ENCODE measurements at regions not wholly inside any gene's neighbourhood (a gene's known extent, or its start where the extent isn't known, plus 50 kb on each side); places are given as distances from the start of the nearest gene placed in this dataset.

DNA sequence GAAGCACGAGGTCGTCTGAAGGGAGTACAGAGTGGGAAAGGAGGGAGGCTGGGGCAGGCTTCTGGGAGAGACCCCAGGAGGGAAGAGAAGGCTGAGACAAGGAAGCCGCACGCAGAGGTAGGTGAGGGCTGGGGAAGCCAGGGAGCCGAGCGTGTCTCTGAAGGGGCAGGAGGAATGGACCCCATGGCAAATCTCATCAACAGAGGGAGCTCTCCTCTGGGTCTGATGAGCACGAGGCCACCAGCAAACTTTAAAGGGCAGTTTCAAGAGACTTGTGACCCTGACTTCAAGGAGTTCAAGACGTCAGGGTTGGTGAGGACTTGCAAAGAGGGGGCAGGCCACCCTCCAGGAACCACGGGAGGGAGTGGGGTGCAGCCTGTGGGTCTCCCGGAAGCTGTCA lies 326.2 kb upstream of the IRX2 start:
- ATAC-seq (peak; percentile 41; the same call in 1 of the 3 replicates), DNase-seq (ENCODE audit: low spot score) (peak; percentile 37)
- Histone ChIP-seq H2AFZ (no peak overlapping the region), H3K4me2 (no peak overlapping the region), H3F3A (replicated peaks; ENCODE audit: low read depth) (no peaks in the 10 kb centered on the region), H3K9me2 (ENCODE audit: insufficient read depth) (no peaks in the 10 kb centered on the region), H3K4me1 (ENCODE audit: insufficient read depth) (no peaks in the 10 kb centered on the region), H3K27ac (ENCODE audit: low read depth) (no peak overlapping the region), H3K36me3 (ENCODE audit: insufficient read depth) (no peaks in the 10 kb centered on the region), H3K27me3 (ENCODE audit: insufficient read depth) (no peaks in the 10 kb centered on the region), H3K79me2 (replicated peaks; ENCODE audit: insufficient read depth) (no peaks in the 10 kb centered on the region), H4K20me1 (replicated peaks; ENCODE audit: insufficient read depth) (no peaks in the 10 kb centered on the region), H3K4me3 (no peak overlapping the region)
- TF ChIP-seq, protein P1, sequence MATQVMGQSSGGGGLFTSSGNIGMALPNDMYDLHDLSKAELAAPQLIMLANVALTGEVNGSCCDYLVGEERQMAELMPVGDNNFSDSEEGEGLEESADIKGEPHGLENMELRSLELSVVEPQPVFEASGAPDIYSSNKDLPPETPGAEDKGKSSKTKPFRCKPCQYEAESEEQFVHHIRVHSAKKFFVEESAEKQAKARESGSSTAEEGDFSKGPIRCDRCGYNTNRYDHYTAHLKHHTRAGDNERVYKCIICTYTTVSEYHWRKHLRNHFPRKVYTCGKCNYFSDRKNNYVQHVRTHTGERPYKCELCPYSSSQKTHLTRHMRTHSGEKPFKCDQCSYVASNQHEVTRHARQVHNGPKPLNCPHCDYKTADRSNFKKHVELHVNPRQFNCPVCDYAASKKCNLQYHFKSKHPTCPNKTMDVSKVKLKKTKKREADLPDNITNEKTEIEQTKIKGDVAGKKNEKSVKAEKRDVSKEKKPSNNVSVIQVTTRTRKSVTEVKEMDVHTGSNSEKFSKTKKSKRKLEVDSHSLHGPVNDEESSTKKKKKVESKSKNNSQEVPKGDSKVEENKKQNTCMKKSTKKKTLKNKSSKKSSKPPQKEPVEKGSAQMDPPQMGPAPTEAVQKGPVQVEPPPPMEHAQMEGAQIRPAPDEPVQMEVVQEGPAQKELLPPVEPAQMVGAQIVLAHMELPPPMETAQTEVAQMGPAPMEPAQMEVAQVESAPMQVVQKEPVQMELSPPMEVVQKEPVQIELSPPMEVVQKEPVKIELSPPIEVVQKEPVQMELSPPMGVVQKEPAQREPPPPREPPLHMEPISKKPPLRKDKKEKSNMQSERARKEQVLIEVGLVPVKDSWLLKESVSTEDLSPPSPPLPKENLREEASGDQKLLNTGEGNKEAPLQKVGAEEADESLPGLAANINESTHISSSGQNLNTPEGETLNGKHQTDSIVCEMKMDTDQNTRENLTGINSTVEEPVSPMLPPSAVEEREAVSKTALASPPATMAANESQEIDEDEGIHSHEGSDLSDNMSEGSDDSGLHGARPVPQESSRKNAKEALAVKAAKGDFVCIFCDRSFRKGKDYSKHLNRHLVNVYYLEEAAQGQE (IDR thresholded peaks at IDR 0.05; ENCODE audit: unreplicated experiment) = no peak
- TF ChIP-seq CTCF (conservative IDR thresholded peaks at IDR 0.05; ENCODE audit: low read depth in 2 of 2) (peak; percentile 35 to 73; a peak in 3 of 4 replicates), EZH2phosphoT487 (IDR thresholded peaks at IDR 0.05; ENCODE audit: unreplicated experiment) (no peak), POLR2AphosphoS5 (IDR thresholded peaks at IDR 0.05; ENCODE audit: low read depth) (no peak), ZNF331 (CRISPR knock-in tag; IDR thresholded peaks at IDR 0.05; ENCODE audit: low read depth) (no peak), CREB1 (CRISPR knock-in tag; IDR thresholded peaks at IDR 0.05; ENCODE audit: low read depth) (no peak), NANOG (IDR thresholded peaks at IDR 0.05; ENCODE audit: borderline replicate concordance) (no peak)
- TF ChIP-seq, protein P2, sequence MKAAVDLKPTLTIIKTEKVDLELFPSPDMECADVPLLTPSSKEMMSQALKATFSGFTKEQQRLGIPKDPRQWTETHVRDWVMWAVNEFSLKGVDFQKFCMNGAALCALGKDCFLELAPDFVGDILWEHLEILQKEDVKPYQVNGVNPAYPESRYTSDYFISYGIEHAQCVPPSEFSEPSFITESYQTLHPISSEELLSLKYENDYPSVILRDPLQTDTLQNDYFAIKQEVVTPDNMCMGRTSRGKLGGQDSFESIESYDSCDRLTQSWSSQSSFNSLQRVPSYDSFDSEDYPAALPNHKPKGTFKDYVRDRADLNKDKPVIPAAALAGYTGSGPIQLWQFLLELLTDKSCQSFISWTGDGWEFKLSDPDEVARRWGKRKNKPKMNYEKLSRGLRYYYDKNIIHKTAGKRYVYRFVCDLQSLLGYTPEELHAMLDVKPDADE (IDR thresholded peaks at IDR 0.05) = no peak
- Mint-ChIP-seq H3K36me3 (ENCODE audit: low read depth) (peaks cover 16% of the 10 kb centered on the region), H3K4me3 (no peak overlapping the region), H3K9me3 (peaks cover 19% of the 10 kb centered on the region), H3K27me3 (ENCODE audit: insufficient read depth, low read depth, poor library complexity) (peaks cover 8% of the 10 kb centered on the region), H3K27ac (no peak overlapping the region), H3K4me1 (no peaks in the 10 kb centered on the region; the same call in 1 of the 3 replicates)

GRCh38 chr5:3075309-3075708 lies 323.8 kb upstream of the IRX2 start:
- H3K36me3 Mint-ChIP-seq (ENCODE audit: low read depth) = peaks cover 26% of the 10 kb centered on the region
- ATAC-seq (no peak), DNase-seq (ENCODE audit: low spot score) (peak; percentile 29)
- H3K27me3 Mint-ChIP-seq (ENCODE audit: insufficient read depth, low read depth, poor library complexity) = peaks cover 6% of the 10 kb centered on the region
- H3K27ac ChIP-seq (ENCODE audit: low read depth) = no peak overlapping the region
- H2AFZ ChIP-seq = no peak overlapping the region
- no peak overlapping the region for H3K4me3 ChIP-seq
- TF ChIP-seq CTCF (conservative IDR thresholded peaks at IDR 0.05; ENCODE audit: low read depth in 2 of 2) (peak; percentile 43 to 62), ZNF331 (CRISPR knock-in tag; IDR thresholded peaks at IDR 0.05; ENCODE audit: low read depth) (no peak)
- no peaks in the 10 kb centered on the region for H3K4me1 ChIP-seq (ENCODE audit: insufficient read depth)
- H3K9me2 ChIP-seq (ENCODE audit: insufficient read depth) = no peaks in the 10 kb centered on the region
- no peak overlapping the region for H3K4me3 Mint-ChIP-seq
- no peaks in the 10 kb centered on the region for H3K79me2 ChIP-seq (replicated peaks; ENCODE audit: insufficient read depth)
- H3K4me2 ChIP-seq = no peak overlapping the region
- no peak overlapping the region for H3K27ac Mint-ChIP-seq
- H3F3A ChIP-seq (replicated peaks; ENCODE audit: low read depth) = no peaks in the 10 kb centered on the region
- H3K36me3 ChIP-seq (ENCODE audit: insufficient read depth) = no peaks in the 10 kb centered on the region
- H3K4me1 Mint-ChIP-seq = no peaks in the 10 kb centered on the region; the same call in 1 of the 3 replicates
- no peaks in the 10 kb centered on the region for H3K27me3 ChIP-seq (ENCODE audit: insufficient read depth)
- peaks cover 32% of the 10 kb centered on the region for H3K9me3 Mint-ChIP-seq
- no peaks in the 10 kb centered on the region for H4K20me1 ChIP-seq (replicated peaks; ENCODE audit: insufficient read depth)
